SK-N-SH treated with all-trans-retinoic acid at 6 μM for 48 hours (cell line): ENCODE measurements at regions not wholly inside any gene's neighbourhood (a gene's known extent, or its start where the extent isn't known, plus 50 kb on each side); places are given as distances from the start of the nearest gene placed in this dataset.

ENCODE experiments used
- ATAC-seq: fragments of 200-7000 bp; cut with Tn5 transposase; 3 replicates; pipeline ENCODE4 v1.9.1; 2020; ENCODE audit warnings: mild to moderate bottlenecking, moderate library complexity
- ARNTL ChIP-seq: fragments of 450-650 bp; formaldehyde crosslinking; IDR thresholded peaks from 2 replicates; pipeline ENCODE4 v1.5.0; 2020; ENCODE audit warnings: low read depth, mild to moderate bottlenecking, moderate library complexity, borderline replicate concordance
- BACH2 ChIP-seq: fragments of 250-450 bp; sonication (Bioruptor Pico); IDR thresholded peaks from 2 replicates; pipeline ENCODE4 v1.9.0; 2021; ENCODE audit warnings: mild to moderate bottlenecking, borderline replicate concordance
- CREB5 ChIP-seq: fragments of 250-450 bp; sonication (Bioruptor Pico); IDR thresholded peaks from 2 replicates; pipeline ENCODE4 v1.5.1; 2020; ENCODE audit warnings: low read depth, mild to moderate bottlenecking, moderate library complexity
- CSRNP3 ChIP-seq: fragments of 250-450 bp; sonication (Bioruptor Pico); IDR thresholded peaks from 2 replicates; pipeline ENCODE4 v1.5.1; 2021; ENCODE audit warnings: mild to moderate bottlenecking, moderate library complexity
- ESRRG ChIP-seq: fragments of 250-450 bp; sonication (Bioruptor Pico); IDR thresholded peaks from 2 replicates; pipeline ENCODE4 v1.6.1; 2021; ENCODE audit warnings: mild to moderate bottlenecking
- GLIS3 ChIP-seq: fragments of 250-450 bp; sonication (Bioruptor Pico); IDR thresholded peaks from 2 replicates; pipeline ENCODE4 v1.5.0; 2020; ENCODE audit warnings: mild to moderate bottlenecking, moderate library complexity
- OSR1 ChIP-seq: fragments of 250-450 bp; sonication (Bioruptor Pico); IDR thresholded peaks from 2 replicates; pipeline ENCODE4 v1.8.0; 2022; ENCODE audit warnings: moderate library complexity, mild to moderate bottlenecking, inconsistent platforms
- POU6F1 ChIP-seq: fragments of 250-450 bp; sonication (Bioruptor Pico); IDR thresholded peaks from 2 replicates; pipeline ENCODE4 v1.8.0; 2021; ENCODE audit warnings: low read depth, mild to moderate bottlenecking, moderate library complexity, borderline replicate concordance
- PPARA ChIP-seq: fragments of 250-450 bp; sonication (Bioruptor Pico); IDR thresholded peaks from 2 replicates; pipeline ENCODE4 v1.5.0; 2020; ENCODE audit warnings: mild to moderate bottlenecking, borderline replicate concordance
- RARB ChIP-seq: fragments of 250-450 bp; sonication (Bioruptor Pico); IDR thresholded peaks from 2 replicates; pipeline ENCODE4 v1.8.0; 2021; ENCODE audit warnings: mild to moderate bottlenecking, moderate library complexity
- TOX ChIP-seq: fragments of 250-450 bp; sonication (Bioruptor Pico); IDR thresholded peaks from 2 replicates; pipeline ENCODE4 v1.8.0; 2021; ENCODE audit warnings: mild to moderate bottlenecking, moderate library complexity, borderline replicate concordance
- TSHZ2 ChIP-seq: fragments of 250-450 bp; sonication (Bioruptor Pico); IDR thresholded peaks from 2 replicates; pipeline ENCODE4 v1.5.0; 2020; ENCODE audit warnings: mild to moderate bottlenecking, moderate library complexity
- ZC3H10 ChIP-seq: fragments of 250-450 bp; sonication (Bioruptor Pico); IDR thresholded peaks from 2 replicates; pipeline ENCODE4 v1.5.1; 2021; ENCODE audit warnings: mild to moderate bottlenecking, moderate library complexity
- ZFP30 ChIP-seq: fragments of 450-650 bp; formaldehyde crosslinking; IDR thresholded peaks from 2 replicates; pipeline ENCODE4 v1.5.0; 2022; ENCODE audit warnings: mild to moderate bottlenecking, moderate library complexity
- ZNF565 ChIP-seq: fragments of 450-650 bp; formaldehyde crosslinking; conservative IDR thresholded peaks from 2 replicates; pipeline ENCODE4 v1.5.0; 2020; ENCODE audit warnings: low read depth, mild to moderate bottlenecking, moderate library complexity
- ZNF8 ChIP-seq: fragments of 450-650 bp; formaldehyde crosslinking; IDR thresholded peaks from 2 replicates; pipeline ENCODE4 v1.5.0; 2020; ENCODE audit warnings: mild to moderate bottlenecking, moderate library complexity

GRCh38 chr11:112400476-112401014, 139.9 kb upstream of the PLET1 start:
- TF ChIP-seq ZC3H10 (CRISPR knock-in tag) (no peak), ESRRG (CRISPR knock-in tag) (no peak), POU6F1 (CRISPR knock-in tag) (no peak), ZNF565 (no peak), TOX (CRISPR knock-in tag) (no peak), ZNF8 (CRISPR knock-in tag) (no peak), PPARA (CRISPR knock-in tag) (no peak), BACH2 (no peak), RARB (CRISPR knock-in tag) (no peak), CSRNP3 (CRISPR knock-in tag) (no peak), ARNTL (no peak)
- TF ChIP-seq, all 23 proteins: peak for 0
- no peak for ATAC-seq

GRCh38 chr11:112401036-112401769, 140.5 kb upstream of the PLET1 start:
- TF ChIP-seq ZC3H10 (CRISPR knock-in tag), result no peak
- TF ChIP-seq ZFP30 (CRISPR knock-in tag), result no peak
- no peak for TF ChIP-seq CSRNP3 (CRISPR knock-in tag)
- TF ChIP-seq POU6F1 (CRISPR knock-in tag), result no peak
- no peak for TF ChIP-seq CREB5 (CRISPR knock-in tag)
- peak; percentile 65 for ATAC-seq

- no peak for TF ChIP-seq GLIS3
- no peak for TF ChIP-seq TOX (CRISPR knock-in tag)
- TF ChIP-seq ZC3H10 (CRISPR knock-in tag), result no peak
- no peak for TF ChIP-seq CREB5 (CRISPR knock-in tag)
- no peak for ATAC-seq
Observed at GRCh38 chr11:112403432-112403831, 142.8 kb upstream of the PLET1 start.

- TF ChIP-seq ZNF565 (no peak), OSR1 (CRISPR knock-in tag) (no peak), TSHZ2 (no peak), PPARA (CRISPR knock-in tag) (no peak), ZNF8 (CRISPR knock-in tag) (no peak)
- ATAC-seq, result no peak
Observed at GRCh38 chr11:112404112-112404511, 143.5 kb upstream of the PLET1 start.
